GM23338 (cell line): ENCODE measurements at regions not wholly inside any gene's neighbourhood (a gene's known extent, or its start where the extent isn't known, plus 50 kb on each side); places are given as distances from the start of the nearest gene placed in this dataset.

ENCODE experiments used
- ATAC-seq: fragments of 200-7000 bp; cut with Tn5 transposase; 3 replicates; pipeline ENCODE4 v1.9.1; 2020
- DNase-seq: peaks from one replicate; pipeline ENCODE4 v3.0.0-alpha.2; 2015; ENCODE audit warnings: low spot score
- H2AFZ ChIP-seq: fragments of 200-600 bp; sonication (generic); 2 replicates; pipeline ENCODE4 v1.8.0; 2016; ENCODE audit warnings: antibody characterized with exemption, mild to moderate bottlenecking, moderate library complexity
- H3F3A ChIP-seq: fragments of 200-600 bp; sonication (generic); replicated peaks from 2 replicates; pipeline ENCODE4 v1.8.0; 2017; ENCODE audit warnings: antibody characterized with exemption, mixed run types, low read depth
- H3K27ac ChIP-seq: fragments of 200-600 bp; sonication (generic); 2 replicates; pipeline ENCODE4 v1.6.1; 2016; ENCODE audit warnings: low read depth
- H3K27me3 ChIP-seq: fragments of 200-600 bp; sonication (generic); 2 replicates; pipeline ENCODE4 v1.8.0; 2016; ENCODE audit warnings: mild to moderate bottlenecking, mixed run types, moderate library complexity; ENCODE audit not compliant: insufficient read depth
- H3K36me3 ChIP-seq: fragments of 200-600 bp; sonication (generic); 2 replicates; pipeline ENCODE4 v1.8.0; 2016; ENCODE audit warnings: mild to moderate bottlenecking; ENCODE audit not compliant: insufficient read depth
- H3K4me1 ChIP-seq: fragments of 200-600 bp; sonication (generic); 2 replicates; pipeline ENCODE4 v1.8.0; 2016; ENCODE audit warnings: mild to moderate bottlenecking, moderate library complexity; ENCODE audit not compliant: insufficient read depth
- H3K4me2 ChIP-seq: fragments of 200-600 bp; sonication (generic); 2 replicates; pipeline ENCODE4 v1.7.1; 2017; ENCODE audit warnings: mixed run types
- H3K4me3 ChIP-seq: fragments of 200-600 bp; sonication (generic); 2 replicates; pipeline ENCODE4 v1.6.1; 2016; ENCODE audit warnings: mixed run types
- H3K79me2 ChIP-seq: fragments of 200-600 bp; sonication (generic); replicated peaks from 2 replicates; pipeline ENCODE4 v1.8.0; 2017; ENCODE audit warnings: mild to moderate bottlenecking; ENCODE audit not compliant: insufficient read depth
- H3K9me2 ChIP-seq: fragments of 200-600 bp; sonication (generic); 2 replicates; pipeline ENCODE4 v1.8.0; 2017; ENCODE audit not compliant: insufficient read depth
- H4K20me1 ChIP-seq: fragments of 200-600 bp; sonication (generic); replicated peaks from 2 replicates; pipeline ENCODE4 v1.8.0; 2017; ENCODE audit warnings: mild to moderate bottlenecking; ENCODE audit not compliant: insufficient read depth
- H3K27ac Mint-ChIP-seq: 2 replicates; pipeline ENCODE4 v1.8.0; 2020; ENCODE audit warnings: inconsistent platforms, mild to moderate bottlenecking, moderate library complexity, mixed read lengths
- H3K27me3 Mint-ChIP-seq: 3 replicates; pipeline ENCODE4 v1.8.0; 2022; ENCODE audit warnings: low read depth, mild to moderate bottlenecking, moderate library complexity, mixed read lengths, inconsistent platforms; ENCODE audit not compliant: insufficient read depth, poor library complexity
- H3K36me3 Mint-ChIP-seq: 3 replicates; pipeline ENCODE4 v1.8.0; 2021; ENCODE audit warnings: low read depth, mild to moderate bottlenecking, inconsistent platforms, moderate library complexity, mixed read lengths
- H3K4me1 Mint-ChIP-seq: 3 replicates; pipeline ENCODE4 v1.8.0; 2020; ENCODE audit warnings: mild to moderate bottlenecking, inconsistent platforms, mixed read lengths
- H3K4me3 Mint-ChIP-seq: 3 replicates; pipeline ENCODE4 v1.8.0; 2021; ENCODE audit warnings: moderate library complexity, mild to moderate bottlenecking, inconsistent platforms, mixed read lengths
- H3K9me3 Mint-ChIP-seq: 3 replicates; pipeline ENCODE4 v1.8.0; 2020; ENCODE audit warnings: moderate library complexity, mild to moderate bottlenecking, inconsistent platforms, mixed read lengths
- CREB1 ChIP-seq: fragments of 250-450 bp; sonication (Bioruptor Pico); IDR thresholded peaks from 2 replicates; pipeline ENCODE4 v1.5.0; 2020; ENCODE audit warnings: low read depth, mild to moderate bottlenecking, moderate library complexity
- EZH2 ChIP-seq: fragments of 200-600 bp; sonication (generic); IDR thresholded peaks from one replicate; pipeline ENCODE4 v1.8.0; 2017; ENCODE audit warnings: antibody characterized with exemption, mild to moderate bottlenecking, low read depth; ENCODE audit not compliant: unreplicated experiment
- EZH2phosphoT487 ChIP-seq: fragments of 200-600 bp; sonication (generic); IDR thresholded peaks from one replicate; pipeline ENCODE4 v1.8.1; 2018; ENCODE audit warnings: antibody characterized with exemption; ENCODE audit not compliant: unreplicated experiment
- JUNB ChIP-seq: IDR thresholded peaks from one replicate; pipeline ENCODE4 v1.6.1; 2016; ENCODE audit warnings: antibody characterized with exemption; ENCODE audit not compliant: unreplicated experiment
- NANOG ChIP-seq: IDR thresholded peaks from 2 replicates; pipeline ENCODE4 v1.6.1; 2016; ENCODE audit warnings: antibody characterized with exemption, borderline replicate concordance
- POLR2AphosphoS5 ChIP-seq: IDR thresholded peaks from 2 replicates; pipeline ENCODE4 v1.6.1; 2016; ENCODE audit warnings: antibody characterized with exemption, low read depth
- STAT1 ChIP-seq: IDR thresholded peaks from one replicate; pipeline ENCODE4 v1.6.1; 2016; ENCODE audit warnings: antibody characterized with exemption; ENCODE audit not compliant: unreplicated experiment
- ZNF114 ChIP-seq: fragments of 250-450 bp; sonication (Bioruptor Pico); IDR thresholded peaks from 2 replicates; pipeline ENCODE4 v1.5.0; 2020; ENCODE audit warnings: mild to moderate bottlenecking, moderate library complexity
- ZNF331 ChIP-seq: fragments of 250-450 bp; sonication (Bioruptor Pico); IDR thresholded peaks from 2 replicates; pipeline ENCODE4 v1.5.0; 2020; ENCODE audit warnings: low read depth, mild to moderate bottlenecking, moderate library complexity
- TF ChIP-seq, protein P1 (sequence below): IDR thresholded peaks from 2 replicates; pipeline ENCODE4 v1.6.1; 2016; ENCODE audit warnings: antibody characterized with exemption
- TF ChIP-seq, protein P2 (sequence below): IDR thresholded peaks from one replicate; pipeline ENCODE4 v1.6.1; 2018; ENCODE audit warnings: antibody characterized with exemption; ENCODE audit not compliant: unreplicated experiment
- TF ChIP-seq, protein P3 (sequence below): fragments of 250-450 bp; sonication (Bioruptor Pico); IDR thresholded peaks from 2 replicates; pipeline ENCODE4 v1.5.0; 2020; ENCODE audit warnings: mild to moderate bottlenecking, moderate library complexity
- TF ChIP-seq, protein P4 (sequence below), 2 experiments: fragments of 200-600 bp in 1 of 2; sonication (generic) in 1 of 2; conservative IDR thresholded peaks; 2 replicates each; pipeline versions ENCODE4 v1.5.1 to v1.6.1; 2016 to 2017; ENCODE audit warnings: antibody characterized with exemption in 2 of 2, low read depth in 2 of 2, mild to moderate bottlenecking in 2 of 2, moderate library complexity in 1 of 2

DNA sequence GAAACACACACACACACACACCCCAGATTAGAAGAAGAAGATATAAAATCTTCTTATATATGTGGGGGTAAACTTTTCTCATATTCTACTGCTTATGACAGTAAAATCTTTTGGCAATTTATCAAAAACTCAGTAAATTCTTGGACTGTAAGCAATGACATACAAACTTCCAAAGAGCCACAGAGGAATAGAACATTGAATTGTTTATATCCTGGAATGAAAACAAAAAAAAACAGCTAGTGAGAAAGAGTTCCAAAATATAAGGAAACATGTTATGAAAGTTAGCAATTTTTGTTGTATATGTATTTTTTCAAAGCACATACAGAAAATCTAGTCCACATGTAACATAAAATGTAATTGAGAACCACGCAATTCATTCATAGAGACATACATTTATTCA is 764.9 kb downstream of the DSC3 start:
- Histone ChIP-seq H3K9me2 (no peaks in the 10 kb centered on the region), H2AFZ (no peak overlapping the region), H4K20me1 (no peaks in the 10 kb centered on the region), H3K79me2 (no peaks in the 10 kb centered on the region), H3K27ac (no peak overlapping the region), H3K27me3 (no peaks in the 10 kb centered on the region), H3K36me3 (no peaks in the 10 kb centered on the region), H3K4me1 (no peaks in the 10 kb centered on the region), H3K4me2 (no peak overlapping the region), H3K4me3 (no peak overlapping the region), H3F3A (no peaks in the 10 kb centered on the region)
- no peaks in the 10 kb centered on the region for H3K27me3 Mint-ChIP-seq
- H3K36me3 Mint-ChIP-seq = no peaks in the 10 kb centered on the region
- TF ChIP-seq ZNF331 (CRISPR knock-in tag) = no peak
- TF ChIP-seq, protein P1, sequence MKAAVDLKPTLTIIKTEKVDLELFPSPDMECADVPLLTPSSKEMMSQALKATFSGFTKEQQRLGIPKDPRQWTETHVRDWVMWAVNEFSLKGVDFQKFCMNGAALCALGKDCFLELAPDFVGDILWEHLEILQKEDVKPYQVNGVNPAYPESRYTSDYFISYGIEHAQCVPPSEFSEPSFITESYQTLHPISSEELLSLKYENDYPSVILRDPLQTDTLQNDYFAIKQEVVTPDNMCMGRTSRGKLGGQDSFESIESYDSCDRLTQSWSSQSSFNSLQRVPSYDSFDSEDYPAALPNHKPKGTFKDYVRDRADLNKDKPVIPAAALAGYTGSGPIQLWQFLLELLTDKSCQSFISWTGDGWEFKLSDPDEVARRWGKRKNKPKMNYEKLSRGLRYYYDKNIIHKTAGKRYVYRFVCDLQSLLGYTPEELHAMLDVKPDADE = no peak
- TF ChIP-seq, protein P2, sequence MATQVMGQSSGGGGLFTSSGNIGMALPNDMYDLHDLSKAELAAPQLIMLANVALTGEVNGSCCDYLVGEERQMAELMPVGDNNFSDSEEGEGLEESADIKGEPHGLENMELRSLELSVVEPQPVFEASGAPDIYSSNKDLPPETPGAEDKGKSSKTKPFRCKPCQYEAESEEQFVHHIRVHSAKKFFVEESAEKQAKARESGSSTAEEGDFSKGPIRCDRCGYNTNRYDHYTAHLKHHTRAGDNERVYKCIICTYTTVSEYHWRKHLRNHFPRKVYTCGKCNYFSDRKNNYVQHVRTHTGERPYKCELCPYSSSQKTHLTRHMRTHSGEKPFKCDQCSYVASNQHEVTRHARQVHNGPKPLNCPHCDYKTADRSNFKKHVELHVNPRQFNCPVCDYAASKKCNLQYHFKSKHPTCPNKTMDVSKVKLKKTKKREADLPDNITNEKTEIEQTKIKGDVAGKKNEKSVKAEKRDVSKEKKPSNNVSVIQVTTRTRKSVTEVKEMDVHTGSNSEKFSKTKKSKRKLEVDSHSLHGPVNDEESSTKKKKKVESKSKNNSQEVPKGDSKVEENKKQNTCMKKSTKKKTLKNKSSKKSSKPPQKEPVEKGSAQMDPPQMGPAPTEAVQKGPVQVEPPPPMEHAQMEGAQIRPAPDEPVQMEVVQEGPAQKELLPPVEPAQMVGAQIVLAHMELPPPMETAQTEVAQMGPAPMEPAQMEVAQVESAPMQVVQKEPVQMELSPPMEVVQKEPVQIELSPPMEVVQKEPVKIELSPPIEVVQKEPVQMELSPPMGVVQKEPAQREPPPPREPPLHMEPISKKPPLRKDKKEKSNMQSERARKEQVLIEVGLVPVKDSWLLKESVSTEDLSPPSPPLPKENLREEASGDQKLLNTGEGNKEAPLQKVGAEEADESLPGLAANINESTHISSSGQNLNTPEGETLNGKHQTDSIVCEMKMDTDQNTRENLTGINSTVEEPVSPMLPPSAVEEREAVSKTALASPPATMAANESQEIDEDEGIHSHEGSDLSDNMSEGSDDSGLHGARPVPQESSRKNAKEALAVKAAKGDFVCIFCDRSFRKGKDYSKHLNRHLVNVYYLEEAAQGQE = no peak
- no peak for TF ChIP-seq NANOG
- TF ChIP-seq POLR2AphosphoS5 = no peak
- TF ChIP-seq STAT1 = no peak
- no peak for TF ChIP-seq EZH2phosphoT487
- TF ChIP-seq, protein P3, sequence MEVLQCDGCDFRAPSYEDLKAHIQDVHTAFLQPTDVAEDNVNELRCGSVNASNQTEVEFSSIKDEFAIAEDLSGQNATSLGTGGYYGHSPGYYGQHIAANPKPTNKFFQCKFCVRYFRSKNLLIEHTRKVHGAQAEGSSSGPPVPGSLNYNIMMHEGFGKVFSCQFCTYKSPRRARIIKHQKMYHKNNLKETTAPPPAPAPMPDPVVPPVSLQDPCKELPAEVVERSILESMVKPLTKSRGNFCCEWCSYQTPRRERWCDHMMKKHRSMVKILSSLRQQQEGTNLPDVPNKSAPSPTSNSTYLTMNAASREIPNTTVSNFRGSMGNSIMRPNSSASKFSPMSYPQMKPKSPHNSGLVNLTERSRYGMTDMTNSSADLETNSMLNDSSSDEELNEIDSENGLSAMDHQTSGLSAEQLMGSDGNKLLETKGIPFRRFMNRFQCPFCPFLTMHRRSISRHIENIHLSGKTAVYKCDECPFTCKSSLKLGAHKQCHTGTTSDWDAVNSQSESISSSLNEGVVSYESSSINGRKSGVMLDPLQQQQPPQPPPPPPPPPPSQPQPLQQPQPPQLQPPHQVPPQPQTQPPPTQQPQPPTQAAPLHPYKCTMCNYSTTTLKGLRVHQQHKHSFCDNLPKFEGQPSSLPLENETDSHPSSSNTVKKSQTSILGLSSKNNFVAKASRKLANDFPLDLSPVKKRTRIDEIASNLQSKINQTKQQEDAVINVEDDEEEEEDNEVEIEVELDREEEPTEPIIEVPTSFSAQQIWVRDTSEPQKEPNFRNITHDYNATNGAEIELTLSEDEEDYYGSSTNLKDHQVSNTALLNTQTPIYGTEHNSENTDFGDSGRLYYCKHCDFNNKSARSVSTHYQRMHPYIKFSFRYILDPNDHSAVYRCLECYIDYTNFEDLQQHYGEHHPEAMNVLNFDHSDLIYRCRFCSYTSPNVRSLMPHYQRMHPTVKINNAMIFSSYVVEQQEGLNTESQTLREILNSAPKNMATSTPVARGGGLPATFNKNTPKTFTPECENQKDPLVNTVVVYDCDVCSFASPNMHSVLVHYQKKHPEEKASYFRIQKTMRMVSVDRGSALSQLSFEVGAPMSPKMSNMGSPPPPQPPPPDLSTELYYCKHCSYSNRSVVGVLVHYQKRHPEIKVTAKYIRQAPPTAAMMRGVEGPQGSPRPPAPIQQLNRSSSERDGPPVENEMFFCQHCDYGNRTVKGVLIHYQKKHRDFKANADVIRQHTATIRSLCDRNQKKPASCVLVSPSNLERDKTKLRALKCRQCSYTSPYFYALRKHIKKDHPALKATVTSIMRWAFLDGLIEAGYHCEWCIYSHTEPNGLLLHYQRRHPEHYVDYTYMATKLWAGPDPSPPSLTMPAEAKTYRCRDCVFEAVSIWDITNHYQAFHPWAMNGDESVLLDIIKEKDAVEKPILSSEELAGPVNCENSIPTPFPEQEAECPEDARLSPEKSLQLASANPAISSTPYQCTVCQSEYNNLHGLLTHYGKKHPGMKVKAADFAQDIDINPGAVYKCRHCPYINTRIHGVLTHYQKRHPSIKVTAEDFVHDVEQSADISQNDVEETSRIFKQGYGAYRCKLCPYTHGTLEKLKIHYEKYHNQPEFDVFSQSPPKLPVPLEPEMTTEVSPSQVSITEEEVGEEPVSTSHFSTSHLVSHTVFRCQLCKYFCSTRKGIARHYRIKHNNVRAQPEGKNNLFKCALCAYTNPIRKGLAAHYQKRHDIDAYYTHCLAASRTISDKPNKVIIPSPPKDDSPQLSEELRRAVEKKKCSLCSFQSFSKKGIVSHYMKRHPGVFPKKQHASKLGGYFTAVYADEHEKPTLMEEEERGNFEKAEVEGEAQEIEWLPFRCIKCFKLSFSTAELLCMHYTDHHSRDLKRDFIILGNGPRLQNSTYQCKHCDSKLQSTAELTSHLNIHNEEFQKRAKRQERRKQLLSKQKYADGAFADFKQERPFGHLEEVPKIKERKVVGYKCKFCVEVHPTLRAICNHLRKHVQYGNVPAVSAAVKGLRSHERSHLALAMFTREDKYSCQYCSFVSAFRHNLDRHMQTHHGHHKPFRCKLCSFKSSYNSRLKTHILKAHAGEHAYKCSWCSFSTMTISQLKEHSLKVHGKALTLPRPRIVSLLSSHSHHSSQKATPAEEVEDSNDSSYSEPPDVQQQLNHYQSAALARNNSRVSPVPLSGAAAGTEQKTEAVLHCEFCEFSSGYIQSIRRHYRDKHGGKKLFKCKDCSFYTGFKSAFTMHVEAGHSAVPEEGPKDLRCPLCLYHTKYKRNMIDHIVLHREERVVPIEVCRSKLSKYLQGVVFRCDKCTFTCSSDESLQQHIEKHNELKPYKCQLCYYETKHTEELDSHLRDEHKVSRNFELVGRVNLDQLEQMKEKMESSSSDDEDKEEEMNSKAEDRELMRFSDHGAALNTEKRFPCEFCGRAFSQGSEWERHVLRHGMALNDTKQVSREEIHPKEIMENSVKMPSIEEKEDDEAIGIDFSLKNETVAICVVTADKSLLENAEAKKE (CRISPR knock-in tag) = no peak
- TF ChIP-seq, protein P4, sequence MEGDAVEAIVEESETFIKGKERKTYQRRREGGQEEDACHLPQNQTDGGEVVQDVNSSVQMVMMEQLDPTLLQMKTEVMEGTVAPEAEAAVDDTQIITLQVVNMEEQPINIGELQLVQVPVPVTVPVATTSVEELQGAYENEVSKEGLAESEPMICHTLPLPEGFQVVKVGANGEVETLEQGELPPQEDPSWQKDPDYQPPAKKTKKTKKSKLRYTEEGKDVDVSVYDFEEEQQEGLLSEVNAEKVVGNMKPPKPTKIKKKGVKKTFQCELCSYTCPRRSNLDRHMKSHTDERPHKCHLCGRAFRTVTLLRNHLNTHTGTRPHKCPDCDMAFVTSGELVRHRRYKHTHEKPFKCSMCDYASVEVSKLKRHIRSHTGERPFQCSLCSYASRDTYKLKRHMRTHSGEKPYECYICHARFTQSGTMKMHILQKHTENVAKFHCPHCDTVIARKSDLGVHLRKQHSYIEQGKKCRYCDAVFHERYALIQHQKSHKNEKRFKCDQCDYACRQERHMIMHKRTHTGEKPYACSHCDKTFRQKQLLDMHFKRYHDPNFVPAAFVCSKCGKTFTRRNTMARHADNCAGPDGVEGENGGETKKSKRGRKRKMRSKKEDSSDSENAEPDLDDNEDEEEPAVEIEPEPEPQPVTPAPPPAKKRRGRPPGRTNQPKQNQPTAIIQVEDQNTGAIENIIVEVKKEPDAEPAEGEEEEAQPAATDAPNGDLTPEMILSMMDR (conservative IDR thresholded peaks at IDR 0.05; ENCODE audit: low read depth in 2 of 2) = no peak
- TF ChIP-seq EZH2 = no peak
- TF ChIP-seq CREB1 (CRISPR knock-in tag) = no peak
- no peak for TF ChIP-seq JUNB
- TF ChIP-seq ZNF114 (CRISPR knock-in tag) = no peak
- H3K9me3 Mint-ChIP-seq = no peaks in the 10 kb centered on the region
- peaks cover 6% of the 10 kb centered on the region; the same call in 2 of the 3 replicates for H3K4me1 Mint-ChIP-seq
- DNase-seq (no peak), ATAC-seq (no peak)
- no peak overlapping the region for H3K4me3 Mint-ChIP-seq
- H3K27ac Mint-ChIP-seq = no peak overlapping the region; the same call in 1 of the 2 replicates
